Central memory CD4-positive, alpha-beta T cell (primary cell): ENCODE measurements at regions not wholly inside any gene's neighbourhood (a gene's known extent, or its start where the extent isn't known, plus 50 kb on each side); places are given as distances from the start of the nearest gene placed in this dataset.
"Not testable (repeated sequence)": the region's sequence is repeated elsewhere in the genome, so short reads cannot be mapped to it uniquely, and the experiment has no call there.

Source experiments
- DNase-seq: peaks from one replicate; pipeline ENCODE4 v3.0.0; 2022

- no peak for DNase-seq
Observed at GRCh38 chr15:96472681-96473080, 142.2 kb downstream of the NR2F2 start.

GRCh38 chr15:96473556-96473955 is 143.1 kb downstream of the NR2F2 start:
- no peak for DNase-seq

GRCh38 chr15:96474231-96474664 is 143.7 kb downstream of the NR2F2 start:
- no peak for DNase-seq

- no peak for DNase-seq
Observed at GRCh38 chr15:96477227-96477626, 146.7 kb downstream of the NR2F2 start.

- not testable (repeated sequence) for DNase-seq
Observed at GRCh38 chr15:96484412-96484811, 153.9 kb downstream of the NR2F2 start.

- DNase-seq: no peak
Observed at GRCh38 chr15:96484830-96485229, 154.3 kb downstream of the NR2F2 start.

- no peak for DNase-seq
Observed at GRCh38 chr15:96487245-96487644, 156.7 kb downstream of the NR2F2 start.

GRCh38 chr15:96491066-96491699 is 160.7 kb downstream of the NR2F2 start:
- not testable (repeated sequence) for DNase-seq

GRCh38 chr15:96491700-96492644 is 161.5 kb downstream of the NR2F2 start:
- DNase-seq: not testable (repeated sequence)

GRCh38 chr15:96494505-96494904 is 164.0 kb downstream of the NR2F2 start:
- DNase-seq: no peak

GRCh38 chr15:96495386-96495785 is 164.9 kb downstream of the NR2F2 start:
- DNase-seq: no peak

- no peak for DNase-seq
Observed at GRCh38 chr15:96497951-96498350, 167.5 kb downstream of the NR2F2 start.

- no peak for DNase-seq
Observed at GRCh38 chr15:96500508-96500907, 170.0 kb downstream of the NR2F2 start.

- no peak for DNase-seq
Observed at GRCh38 chr15:96501362-96501761, 170.9 kb downstream of the NR2F2 start.

GRCh38 chr15:96502196-96502595 is 171.7 kb downstream of the NR2F2 start:
- DNase-seq: no peak

GRCh38 chr15:96503276-96503675 is 172.8 kb downstream of the NR2F2 start:
- no peak for DNase-seq

- DNase-seq: no peak
Observed at GRCh38 chr15:96504371-96504770, 173.9 kb downstream of the NR2F2 start.

GRCh38 chr15:96505014-96505413 is 174.5 kb downstream of the NR2F2 start:
- DNase-seq: no peak

- no peak for DNase-seq
Observed at GRCh38 chr15:96514607-96515285, 184.2 kb downstream of the NR2F2 start.

GRCh38 chr15:96515371-96515770 is 184.9 kb downstream of the NR2F2 start:
- no peak for DNase-seq

- no peak for DNase-seq
Observed at GRCh38 chr15:96521386-96521785, 190.9 kb downstream of the NR2F2 start.

GRCh38 chr15:96524676-96525417 is 194.3 kb downstream of the NR2F2 start:
- DNase-seq: no peak

- DNase-seq: no peak
Observed at GRCh38 chr15:96535148-96535547, 204.6 kb downstream of the NR2F2 start.
